ENCODE measurements at regions not wholly inside any gene's neighbourhood (a gene's known extent, or its start where the extent isn't known, plus 50 kb on each side); places are given as distances from the start of the nearest gene placed in this dataset.

GRCh38 chr18:4869155-4869554, 327.9 kb downstream of the AKAIN1 start:
- no peak for TF ChIP-seq CTCF (IDR thresholded peaks at IDR 0.05; ENCODE audit: insufficient read depth, low read depth, low read length, missing control alignments)
- no peak overlapping the region for H3K4me3 ChIP-seq (ENCODE audit: low read depth, low read length)
- DNase-seq (ENCODE audit: low read depth) = no peak

- DNase-seq (ENCODE audit: low read depth) = no peak
- TF ChIP-seq CTCF (IDR thresholded peaks at IDR 0.05; ENCODE audit: insufficient read depth, low read depth, low read length, missing control alignments) = no peak
- H3K4me3 ChIP-seq (ENCODE audit: low read depth, low read length) = no peak overlapping the region
These were observed 338.5 kb downstream of the AKAIN1 start for GRCh38 chr18:4858379-4859127.

GRCh38 chr18:4854671-4855070, 342.4 kb downstream of the AKAIN1 start:
- TF ChIP-seq CTCF (IDR thresholded peaks at IDR 0.05; ENCODE audit: insufficient read depth, low read depth, low read length, missing control alignments) = no peak
- H3K4me3 ChIP-seq (ENCODE audit: low read depth, low read length) = no peak overlapping the region
- no peak for DNase-seq (ENCODE audit: low read depth)

- H3K4me3 ChIP-seq (ENCODE audit: low read depth, low read length) = no peak overlapping the region
- TF ChIP-seq CTCF (IDR thresholded peaks at IDR 0.05; ENCODE audit: insufficient read depth, low read depth, low read length, missing control alignments) = no peak
- DNase-seq (ENCODE audit: low read depth) = no peak
These were observed 345.6 kb downstream of the AKAIN1 start for GRCh38 chr18:4851301-4851976.

GRCh38 chr18:4847056-4847455, 350.0 kb downstream of the AKAIN1 start:
- H3K4me3 ChIP-seq (ENCODE audit: low read depth, low read length) = no peak overlapping the region
- TF ChIP-seq CTCF (IDR thresholded peaks at IDR 0.05; ENCODE audit: insufficient read depth, low read depth, low read length, missing control alignments) = no peak
- no peak for DNase-seq (ENCODE audit: low read depth)

- DNase-seq (ENCODE audit: low read depth) = no peak
- no peak overlapping the region for H3K4me3 ChIP-seq (ENCODE audit: low read depth, low read length)
- no peak for TF ChIP-seq CTCF (IDR thresholded peaks at IDR 0.05; ENCODE audit: insufficient read depth, low read depth, low read length, missing control alignments)
These were observed 352.7 kb downstream of the AKAIN1 start for GRCh38 chr18:4844320-4844719.
